ENCODE measurements at regions not wholly inside any gene's neighbourhood (a gene's known extent, or its start where the extent isn't known, plus 50 kb on each side); places are given as distances from the start of the nearest gene placed in this dataset.
"Not testable (repeated sequence)": the region's sequence is repeated elsewhere in the genome, so short reads cannot be mapped to it uniquely, and the experiment has no call there.

DNA sequence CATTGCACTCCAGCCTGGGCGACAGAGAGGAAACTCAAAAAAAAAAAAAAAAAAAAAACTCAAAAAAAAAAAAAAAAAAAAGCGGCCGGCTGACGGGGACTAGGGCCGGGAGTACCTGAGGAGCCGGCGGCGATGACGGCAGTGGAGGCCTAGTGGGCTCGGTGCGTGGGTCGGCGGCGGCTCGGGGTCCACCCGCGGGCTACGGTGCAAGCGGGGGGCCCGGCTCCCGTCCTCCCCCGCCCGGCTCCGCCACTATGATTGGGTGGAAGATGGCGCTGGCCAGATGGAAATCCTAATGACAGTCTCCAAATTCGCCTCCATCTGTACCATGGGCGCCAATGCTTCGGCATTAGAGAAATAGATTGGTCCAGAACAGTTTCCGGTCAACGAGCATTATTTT, 190.7 kb downstream of the TGIF2LX start:
- in situ Hi-C loops (cut with HindIII; ENCODE audit: low pct_ligation_motif_present, low pct_unique_long_range_greater_than_20kb, low sequenced_read_pairs); DNase-seq: not testable (repeated sequence)

- DNase-seq; in situ Hi-C loops (cut with HindIII; ENCODE audit: low pct_ligation_motif_present, low pct_unique_long_range_greater_than_20kb, low sequenced_read_pairs): not testable (repeated sequence)
These were observed 213.2 kb downstream of the TGIF2LX start for GRCh38 chrX:90134947-90135346.

DNA sequence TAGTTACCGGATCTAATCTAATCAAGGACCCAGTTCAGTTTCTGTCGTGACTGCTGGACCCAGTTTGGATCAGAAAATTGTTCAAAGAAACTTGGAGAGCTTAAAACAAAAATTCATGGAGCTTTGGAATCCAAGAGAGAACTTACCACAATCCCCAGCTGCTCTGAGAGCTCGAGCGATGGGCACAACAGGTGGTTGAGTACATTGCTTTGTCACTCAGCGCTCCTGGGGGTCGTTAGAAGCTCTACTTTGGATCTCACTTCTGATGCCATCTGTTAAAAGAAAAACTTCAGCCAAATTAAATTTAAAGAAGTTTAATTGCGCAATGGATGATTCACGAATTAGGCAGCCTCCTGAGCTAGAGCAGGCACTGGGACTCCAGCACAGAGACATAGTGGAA, 257.3 kb downstream of the TGIF2LX start:
- DNase-seq; in situ Hi-C loops (cut with HindIII; ENCODE audit: low pct_ligation_motif_present, low pct_unique_long_range_greater_than_20kb, low sequenced_read_pairs): not testable (repeated sequence)

GRCh38 chrX:90189046-90189445, 267.3 kb downstream of the TGIF2LX start:
- in situ Hi-C loops (cut with HindIII; ENCODE audit: low pct_ligation_motif_present, low pct_unique_long_range_greater_than_20kb, low sequenced_read_pairs); DNase-seq: not testable (repeated sequence)

DNA sequence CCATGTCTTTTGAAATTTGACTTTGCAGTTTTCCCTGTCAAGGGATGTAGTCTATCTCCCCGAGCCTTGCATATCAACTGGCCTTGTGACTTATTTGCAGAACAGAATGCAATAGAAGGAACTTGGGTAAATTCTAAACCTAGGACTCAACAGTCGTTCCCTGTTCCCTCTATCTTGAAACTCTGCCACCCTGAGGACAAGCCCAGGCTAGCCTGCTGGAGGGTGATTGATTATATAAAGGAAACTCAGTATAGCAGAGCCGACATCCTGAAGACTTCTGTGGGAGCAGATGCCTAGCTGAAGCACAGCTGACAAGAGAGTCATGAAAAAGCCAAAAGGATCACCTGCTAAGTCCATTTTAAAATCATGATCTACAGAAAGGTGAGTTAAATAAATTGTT, 285.1 kb downstream of the TGIF2LX start:
- in situ Hi-C loops (cut with HindIII; ENCODE audit: low pct_ligation_motif_present, low pct_unique_long_range_greater_than_20kb, low sequenced_read_pairs) = not testable (repeated sequence)

GRCh38 chrX:90222620-90223019, 300.9 kb downstream of the TGIF2LX start:
- in situ Hi-C loops (cut with HindIII; ENCODE audit: low pct_ligation_motif_present, low pct_unique_long_range_greater_than_20kb, low sequenced_read_pairs); DNase-seq: not testable (repeated sequence)

More for the DNA sequence above, 285.1 kb downstream of the TGIF2LX start:
- not testable (repeated sequence) for DNase-seq

DNA sequence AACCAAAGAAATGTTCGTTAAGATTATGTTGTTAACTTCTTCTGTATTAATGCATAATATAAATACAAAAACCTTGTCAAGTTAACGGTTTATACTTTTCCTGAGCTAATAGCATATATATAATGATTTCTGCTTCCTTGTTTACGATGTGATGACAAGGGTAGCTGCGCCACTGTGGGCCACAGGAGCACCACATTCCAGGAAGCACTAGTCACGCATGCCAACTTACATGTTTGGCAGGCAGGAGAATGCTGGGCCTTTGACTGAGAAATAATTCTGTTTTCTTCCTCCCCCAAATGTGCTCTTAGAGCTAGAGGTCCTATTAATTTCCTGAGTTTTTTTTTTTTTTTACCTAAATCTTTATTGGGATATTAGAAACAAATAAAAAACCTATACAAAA, 349.9 kb downstream of the TGIF2LX start:
- in situ Hi-C loops (cut with HindIII; ENCODE audit: low pct_ligation_motif_present, low pct_unique_long_range_greater_than_20kb, low sequenced_read_pairs) = not testable (repeated sequence)
- peak; percentile 4 for DNase-seq

Measured in ACHN (cell line).